Loucy (cell line): ENCODE measurements at regions not wholly inside any gene's neighbourhood (a gene's known extent, or its start where the extent isn't known, plus 50 kb on each side); places are given as distances from the start of the nearest gene placed in this dataset.

Experiments
- H2AFZ ChIP-seq: fragments of 200-600 bp; sonication (generic); 2 replicates; pipeline ENCODE4 v1.6.0; 2016; ENCODE audit warnings: antibody characterized with exemption, mild to moderate bottlenecking, low read length, moderate library complexity
- H3F3A ChIP-seq: fragments of 200-600 bp; 2 replicates; pipeline ENCODE4 v1.6.0; 2016; ENCODE audit warnings: antibody characterized with exemption, low read depth, mild to moderate bottlenecking
- H3K27me3 ChIP-seq: fragments of 200-600 bp; sonication (generic); 2 replicates; pipeline ENCODE4 v1.6.1; 2014; ENCODE audit warnings: low read length, mild to moderate bottlenecking; ENCODE audit not compliant: insufficient read depth, poor library complexity, severe bottlenecking
- H3K36me3 ChIP-seq: fragments of 200-600 bp; sonication (generic); 2 replicates; pipeline ENCODE4 v1.6.1; 2016; ENCODE audit warnings: low read length; ENCODE audit not compliant: insufficient read depth
- H3K4me1 ChIP-seq: fragments of 200-600 bp; sonication (generic); 2 replicates; pipeline ENCODE4 v1.5.1; 2014; ENCODE audit warnings: low read length, mild to moderate bottlenecking; ENCODE audit not compliant: insufficient read depth, poor library complexity, severe bottlenecking
- H3K4me2 ChIP-seq: fragments of 200-600 bp; sonication (generic); 2 replicates; pipeline ENCODE4 v1.6.0; 2014; ENCODE audit warnings: antibody characterized with exemption, low read length, low read depth, mild to moderate bottlenecking; ENCODE audit not compliant: poor library complexity, severe bottlenecking
- H3K4me3 ChIP-seq: fragments of 200-600 bp; sonication (generic); 2 replicates; pipeline ENCODE4 v1.5.1; 2014; ENCODE audit warnings: low read length, mild to moderate bottlenecking, mixed read lengths; ENCODE audit not compliant: poor library complexity, severe bottlenecking
- H3K79me2 ChIP-seq: fragments of 200-600 bp; sonication (generic); 2 replicates; pipeline ENCODE4 v1.6.1; 2014; ENCODE audit warnings: low read length; ENCODE audit not compliant: insufficient read depth
- H3K9ac ChIP-seq: fragments of 200-600 bp; sonication (generic); 2 replicates; pipeline ENCODE4 v1.6.0; 2014; ENCODE audit warnings: mild to moderate bottlenecking, low read depth, low read length, moderate library complexity; ENCODE audit not compliant: poor library complexity, severe bottlenecking
- H3K9me2 ChIP-seq: fragments of 200-600 bp; sonication (generic); replicated peaks from 2 replicates; pipeline ENCODE4 v1.6.1; 2016; ENCODE audit warnings: low read depth, low read length, mixed read lengths
- H3K9me3 ChIP-seq: fragments of 200-600 bp; sonication (generic); 2 replicates; pipeline ENCODE4 v1.6.1; 2014; ENCODE audit warnings: mild to moderate bottlenecking, antibody characterized with exemption, low read length, low read depth; ENCODE audit not compliant: insufficient read depth
- H4K20me1 ChIP-seq: fragments of 200-600 bp; sonication (generic); 2 replicates; pipeline ENCODE4 v1.6.0; 2014; ENCODE audit warnings: antibody characterized with exemption, low read length, mild to moderate bottlenecking; ENCODE audit not compliant: insufficient read depth, poor library complexity, severe bottlenecking
- EZH2phosphoT487 ChIP-seq: fragments of 200-600 bp; IDR thresholded peaks from 2 replicates; pipeline ENCODE4 v1.6.1; 2018; ENCODE audit warnings: antibody characterized with exemption, mild to moderate bottlenecking, moderate library complexity, borderline replicate concordance
- TF ChIP-seq, protein P1 (sequence below): fragments of 200-600 bp; sonication (generic); conservative IDR thresholded peaks from 2 replicates; pipeline ENCODE4 v1.5.1; 2014; ENCODE audit warnings: mild to moderate bottlenecking, antibody characterized with exemption, low read length

DNA sequence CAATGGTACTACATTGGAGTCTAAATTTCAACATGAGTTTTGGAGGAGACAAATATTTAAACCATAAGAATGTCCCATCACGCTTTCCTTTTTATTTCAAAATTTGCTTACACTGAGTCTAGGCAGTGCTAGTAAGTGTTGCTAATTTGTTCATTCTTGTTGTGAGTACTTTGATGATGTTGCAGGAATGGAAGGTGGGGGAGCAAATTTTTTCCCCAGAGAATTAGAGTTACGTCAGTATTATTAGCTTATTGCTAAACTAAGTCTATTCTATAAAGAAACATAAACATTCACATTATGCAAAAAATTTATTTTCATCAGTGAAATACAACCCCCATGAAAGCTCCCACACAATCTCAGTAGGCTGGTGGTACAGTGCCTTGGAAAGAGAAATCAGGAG is 88.0 kb downstream of the BLID start:
- no peak for TF ChIP-seq EZH2phosphoT487
- TF ChIP-seq, protein P1, sequence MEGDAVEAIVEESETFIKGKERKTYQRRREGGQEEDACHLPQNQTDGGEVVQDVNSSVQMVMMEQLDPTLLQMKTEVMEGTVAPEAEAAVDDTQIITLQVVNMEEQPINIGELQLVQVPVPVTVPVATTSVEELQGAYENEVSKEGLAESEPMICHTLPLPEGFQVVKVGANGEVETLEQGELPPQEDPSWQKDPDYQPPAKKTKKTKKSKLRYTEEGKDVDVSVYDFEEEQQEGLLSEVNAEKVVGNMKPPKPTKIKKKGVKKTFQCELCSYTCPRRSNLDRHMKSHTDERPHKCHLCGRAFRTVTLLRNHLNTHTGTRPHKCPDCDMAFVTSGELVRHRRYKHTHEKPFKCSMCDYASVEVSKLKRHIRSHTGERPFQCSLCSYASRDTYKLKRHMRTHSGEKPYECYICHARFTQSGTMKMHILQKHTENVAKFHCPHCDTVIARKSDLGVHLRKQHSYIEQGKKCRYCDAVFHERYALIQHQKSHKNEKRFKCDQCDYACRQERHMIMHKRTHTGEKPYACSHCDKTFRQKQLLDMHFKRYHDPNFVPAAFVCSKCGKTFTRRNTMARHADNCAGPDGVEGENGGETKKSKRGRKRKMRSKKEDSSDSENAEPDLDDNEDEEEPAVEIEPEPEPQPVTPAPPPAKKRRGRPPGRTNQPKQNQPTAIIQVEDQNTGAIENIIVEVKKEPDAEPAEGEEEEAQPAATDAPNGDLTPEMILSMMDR: no peak
- no peaks in the 10 kb centered on the region for H3K9me3 ChIP-seq
- no peaks in the 10 kb centered on the region for H3K4me1 ChIP-seq
- H3K4me3 ChIP-seq: no peak overlapping the region
- no peak overlapping the region for H2AFZ ChIP-seq
- no peaks in the 10 kb centered on the region for H3F3A ChIP-seq
- H3K27me3 ChIP-seq: no peaks in the 10 kb centered on the region
- no peaks in the 10 kb centered on the region for H3K9me2 ChIP-seq
- H3K9ac ChIP-seq: no peak overlapping the region
- no peak overlapping the region for H3K4me2 ChIP-seq
- H4K20me1 ChIP-seq: no peaks in the 10 kb centered on the region
- H3K79me2 ChIP-seq: no peaks in the 10 kb centered on the region
- no peaks in the 10 kb centered on the region for H3K36me3 ChIP-seq

DNA sequence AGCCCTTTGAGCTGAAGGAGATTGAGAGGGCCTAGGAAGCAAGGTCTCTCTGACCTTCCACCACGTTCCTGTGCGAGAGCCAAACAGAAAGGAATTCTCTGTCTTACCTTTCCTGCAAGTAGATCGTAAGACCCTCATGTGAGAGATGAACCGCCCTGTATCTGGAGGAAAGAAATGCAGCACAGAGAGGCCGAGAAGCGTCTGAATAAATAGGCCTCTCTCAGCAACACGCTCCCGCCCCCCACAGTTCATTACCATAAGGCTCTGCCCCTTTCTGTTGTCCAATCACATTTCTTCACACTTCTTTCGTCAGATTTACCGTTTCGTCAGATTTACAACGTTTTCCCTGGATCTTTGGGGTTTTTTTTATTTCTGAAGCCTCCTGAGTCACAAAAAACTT is 90.3 kb downstream of the BLID start:
- no peak overlapping the region for H2AFZ ChIP-seq

DNA sequence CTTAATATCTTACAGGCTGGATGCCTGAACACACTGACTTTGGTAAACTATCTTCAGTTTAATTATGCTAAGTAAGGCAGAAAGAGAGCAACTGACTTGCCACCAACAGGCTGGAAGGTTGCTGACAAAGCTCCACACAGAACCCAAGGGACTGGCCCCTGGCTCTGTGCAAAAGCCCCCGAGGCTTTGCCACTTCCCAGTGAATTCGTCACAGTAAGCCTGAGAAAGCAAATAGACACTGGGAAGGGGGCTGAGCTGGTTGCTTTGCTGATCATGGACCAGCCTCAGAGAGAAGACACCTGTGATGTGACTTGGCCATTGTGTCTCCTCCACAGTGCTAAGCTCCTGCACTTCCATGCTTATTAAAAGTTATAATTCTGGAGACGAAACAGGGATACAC is 91.7 kb downstream of the BLID start:
- Histone ChIP-seq H2AFZ (no peak overlapping the region), H3K27me3 (no peaks in the 10 kb centered on the region), H3K9me2 (no peaks in the 10 kb centered on the region), H3K9ac (no peak overlapping the region), H3K36me3 (no peaks in the 10 kb centered on the region), H4K20me1 (no peaks in the 10 kb centered on the region), H3K4me2 (no peak overlapping the region), H3K4me3 (no peak overlapping the region), H3K79me2 (no peaks in the 10 kb centered on the region), H3K9me3 (no peaks in the 10 kb centered on the region), H3F3A (no peaks in the 10 kb centered on the region), H3K4me1 (no peaks in the 10 kb centered on the region)
- TF ChIP-seq, protein P1: no peak
- TF ChIP-seq EZH2phosphoT487: no peak

More for the DNA sequence above, 90.3 kb downstream of the BLID start:
- no peaks in the 10 kb centered on the region for H3K79me2 ChIP-seq
- no peaks in the 10 kb centered on the region for H3K9me2 ChIP-seq
- no peak overlapping the region for H3K9ac ChIP-seq
- no peaks in the 10 kb centered on the region for H4K20me1 ChIP-seq
- no peak overlapping the region for H3K4me2 ChIP-seq
- H3K4me1 ChIP-seq: no peaks in the 10 kb centered on the region
- H3K36me3 ChIP-seq: no peaks in the 10 kb centered on the region
- no peaks in the 10 kb centered on the region for H3K27me3 ChIP-seq
- no peaks in the 10 kb centered on the region for H3K9me3 ChIP-seq
- H3F3A ChIP-seq: no peaks in the 10 kb centered on the region
- TF ChIP-seq, protein P1: no peak
- no peak for TF ChIP-seq EZH2phosphoT487
- no peak overlapping the region for H3K4me3 ChIP-seq
